Dermis microvascular lymphatic vessel endothelial cell (primary cell): ENCODE measurements at regions not wholly inside any gene's neighbourhood (a gene's known extent, or its start where the extent isn't known, plus 50 kb on each side); places are given as distances from the start of the nearest gene placed in this dataset.

Experiments used
- DNase-seq, 2 donors: peaks; one replicate each; pipeline versions ENCODE4 v3.0.0 to v3.0.0-alpha.2; 2010; ENCODE audit warnings: low read depth in 2 of 2

- no peak for DNase-seq
Measured at GRCh38 chr17:12438212-12438611, 227.5 kb upstream of the MYOCD start.

- no peak for DNase-seq
Measured at GRCh38 chr17:12438813-12439586, 226.7 kb upstream of the MYOCD start.

GRCh38 chr17:12445331-12445730 lies 220.4 kb upstream of the MYOCD start:
- no peak for DNase-seq

- DNase-seq, result no peak
Measured at GRCh38 chr17:12457493-12457892, 208.2 kb upstream of the MYOCD start.

GRCh38 chr17:12459736-12460135 lies 206.0 kb upstream of the MYOCD start:
- DNase-seq, result no peak

GRCh38 chr17:12463102-12463501 lies 202.6 kb upstream of the MYOCD start:
- DNase-seq, result no peak

- no peak for DNase-seq
Measured at GRCh38 chr17:12472252-12473173, 193.2 kb upstream of the MYOCD start.

- DNase-seq, result no peak
Measured at GRCh38 chr17:12478311-12478710, 187.4 kb upstream of the MYOCD start.

GRCh38 chr17:12485361-12485906 lies 180.3 kb upstream of the MYOCD start:
- no peak for DNase-seq

- DNase-seq, result no peak
Measured at GRCh38 chr17:12489325-12489724, 176.4 kb upstream of the MYOCD start.

GRCh38 chr17:12492450-12492849 lies 173.2 kb upstream of the MYOCD start:
- peak in 1 of 2 donors; percentile 10 for DNase-seq

- no peak for DNase-seq
Measured at GRCh38 chr17:12505866-12506265, 159.8 kb upstream of the MYOCD start.

GRCh38 chr17:12507026-12507595 lies 158.6 kb upstream of the MYOCD start:
- DNase-seq, result no peak

GRCh38 chr17:12509801-12510200 lies 155.9 kb upstream of the MYOCD start:
- DNase-seq, result no peak

GRCh38 chr17:12510535-12510934 lies 155.2 kb upstream of the MYOCD start:
- no peak for DNase-seq

- DNase-seq, result no peak
Measured at GRCh38 chr17:12512694-12513355, 152.9 kb upstream of the MYOCD start.

- DNase-seq, result no peak
Measured at GRCh38 chr17:12514596-12514995, 151.1 kb upstream of the MYOCD start.

GRCh38 chr17:12519956-12520594 lies 145.6 kb upstream of the MYOCD start:
- DNase-seq, result no peak

- DNase-seq, result no peak
Measured at GRCh38 chr17:12521416-12521815, 144.3 kb upstream of the MYOCD start.

- no peak for DNase-seq
Measured at GRCh38 chr17:12522336-12522735, 143.4 kb upstream of the MYOCD start.

- DNase-seq, result no peak
Measured at GRCh38 chr17:12522743-12523183, 142.9 kb upstream of the MYOCD start.
